GM12878 (cell line): ENCODE measurements at regions not wholly inside any gene's neighbourhood (a gene's known extent, or its start where the extent isn't known, plus 50 kb on each side); places are given as distances from the start of the nearest gene placed in this dataset.

Experiments
- ATAC-seq: fragments of 200-7000 bp; cut with Tn5 transposase; 3 replicates; pipeline ENCODE4 v1.9.1; 2020; ENCODE audit warnings: mild to moderate bottlenecking, moderate library complexity
- BruUV-seq: library from RNA; stranded (reverse); fragments of 400-500 nt; replicated peaks from 2 replicates; lab custom pipeline; 2021; lab: Mats Ljungman, UMichigan
- CTCF ChIA-PET: fragments of 300-600 bp; sonication (Branson Sonifier 250); formaldehyde crosslinking; extraction: SDS; loops from one replicate; lab custom pipeline; 2021; ENCODE audit warnings: inconsistent platforms; lab: Yijun Ruan, JAX
- POLR2A ChIA-PET: fragments of 350-600 bp; formaldehyde crosslinking; extraction: SDS; loops from one replicate; lab custom pipeline; 2021; ENCODE audit warnings: inconsistent platforms; lab: Charles Lee
- RAD21 ChIA-PET: fragments of 300-600 bp; sonication (Branson Sonifier 250); formaldehyde crosslinking; loops from one replicate; lab custom pipeline; 2023; ENCODE audit warnings: antibody characterized with exemption; ENCODE audit not compliant: unreplicated experiment; lab: Charles Lee
- SMC1A ChIA-PET: fragments of 300-600 bp; sonication (Branson Sonifier 250); formaldehyde crosslinking; loops from one replicate; lab custom pipeline; 2023; ENCODE audit not compliant: unreplicated experiment, uncharacterized antibody; lab: Charles Lee
- DNase-seq: peaks from one replicate; pipeline ENCODE4 v3.0.0-alpha.2; 2011; ENCODE audit warnings: low read depth, low spot score
- FAIRE-seq: peaks from 3 replicates; lab custom pipeline; 2011; peaks lifted over from hg19 to GRCh38; lab: Jason Lieb, UNC
- H2AFZ ChIP-seq: 2 replicates; pipeline ENCODE4 v1.6.0; 2011; ENCODE audit warnings: low read depth, low read length, control low read depth; ENCODE audit not compliant: control insufficient read depth
- H3K27ac ChIP-seq: 2 replicates; pipeline ENCODE4 v1.5.1; 2011; ENCODE audit warnings: control low read depth; ENCODE audit not compliant: control insufficient read depth, insufficient read depth
- H3K27me3 ChIP-seq, 2 experiments: replicated peaks in 1 of 2; 2 replicates each; pipeline versions ENCODE4 v1.6.0 to v1.6.1; 2011; ENCODE audit warnings: low read length in 1 of 2; ENCODE audit not compliant: control insufficient read depth in 2 of 2, insufficient read depth in 2 of 2
- H3K36me3 ChIP-seq, 2 experiments: 2 replicates each; pipeline ENCODE4 v1.5.1; 2011; ENCODE audit warnings: low read length in 1 of 2; ENCODE audit not compliant: control insufficient read depth in 2 of 2, insufficient read depth in 2 of 2
- H3K4me1 ChIP-seq: 2 replicates; pipeline ENCODE4 v1.6.1; 2011; ENCODE audit warnings: mild to moderate bottlenecking, low read length, moderate library complexity, mixed read lengths; ENCODE audit not compliant: control insufficient read depth, insufficient read depth
- H3K4me2 ChIP-seq: 2 replicates; pipeline ENCODE4 v1.6.0; 2011; ENCODE audit warnings: control low read depth; ENCODE audit not compliant: control insufficient read depth, insufficient read depth
- H3K4me3 ChIP-seq: fragments of 200-600 bp; sonication (generic); 2 replicates; pipeline ENCODE4 v1.5.1; 2016
- H3K79me2 ChIP-seq: 2 replicates; pipeline ENCODE4 v1.6.0; 2011; ENCODE audit warnings: low read length; ENCODE audit not compliant: control insufficient read depth, insufficient read depth
- H3K9ac ChIP-seq: 2 replicates; pipeline ENCODE4 v1.8.0; 2011; ENCODE audit warnings: low read length, control low read depth, mixed read lengths; ENCODE audit not compliant: control insufficient read depth, insufficient read depth
- H3K9me3 ChIP-seq: replicated peaks from 3 replicates; pipeline ENCODE4 v1.5.1; 2011; ENCODE audit warnings: mild to moderate bottlenecking, low read length; ENCODE audit not compliant: control insufficient read depth, insufficient read depth
- H4K20me1 ChIP-seq: 2 replicates; pipeline ENCODE4 v1.6.0; 2011; ENCODE audit not compliant: control insufficient read depth, insufficient read depth
- ATF3 ChIP-seq: IDR thresholded peaks from 2 replicates; pipeline ENCODE4 v1.6.1; 2011; ENCODE audit warnings: low read depth, mild to moderate bottlenecking, low read length, moderate library complexity, borderline replicate concordance; ENCODE audit errors: extremely low read depth
- ATF7 ChIP-seq: fragments of 450-650 bp; IDR thresholded peaks from 2 replicates; pipeline ENCODE4 v1.6.1; 2016; ENCODE audit warnings: low read depth, mild to moderate bottlenecking
- E4F1 ChIP-seq: fragments of 450-650 bp; IDR thresholded peaks from 2 replicates; pipeline ENCODE4 v1.6.1; 2018; ENCODE audit warnings: borderline replicate concordance, mild to moderate bottlenecking; ENCODE audit not compliant: partially characterized antibody
- ESRRA ChIP-seq: IDR thresholded peaks from 2 replicates; pipeline ENCODE4 v1.6.1; 2012; ENCODE audit warnings: mild to moderate bottlenecking, low read length, improper control_type of control experiment
- MTA2 ChIP-seq: fragments of 450-650 bp; IDR thresholded peaks from 2 replicates; pipeline ENCODE4 v1.6.1; 2016; ENCODE audit warnings: low read depth, mild to moderate bottlenecking, moderate library complexity
- POLR2AphosphoS5 ChIP-seq: IDR thresholded peaks from 2 replicates; pipeline ENCODE4 v1.6.1; 2011; ENCODE audit warnings: mild to moderate bottlenecking, low read length, inconsistent platforms
- TCF3 ChIP-seq: IDR thresholded peaks from 2 replicates; pipeline ENCODE4 v1.6.1; 2012; ENCODE audit warnings: low read depth, mild to moderate bottlenecking, low read length, borderline replicate concordance; ENCODE audit not compliant: insufficient read depth
- ZNF687 ChIP-seq: fragments of 450-650 bp; IDR thresholded peaks from 2 replicates; pipeline ENCODE4 v1.6.1; 2017; ENCODE audit warnings: mild to moderate bottlenecking, moderate library complexity
- WGBS: methylation state at CpG from one replicate; pipeline ENCODE4 v1.1.6; 2016; ENCODE audit warnings: low lambda C conversion rate; ENCODE audit not compliant: insufficient replicate concordance, insufficient coverage; ENCODE audit errors: missing lambda C conversion rate; 5-methylcytosine and 5-hydroxymethylcytosine counted together
- in situ Hi-C: fragments of 300-500 bp; cut with MboI; formaldehyde crosslinking; loops from 9 replicates; pipeline ENCODE4 v1.14.3; 2018; ENCODE audit warnings: mixed read lengths
- intact Hi-C: fragments of 100-400 bp; cut with micrococcal nuclease; formaldehyde crosslinking; loops from one replicate; pipeline ENCODE4 v1.14.2; 2022; ENCODE audit not compliant: unreplicated experiment

DNA sequence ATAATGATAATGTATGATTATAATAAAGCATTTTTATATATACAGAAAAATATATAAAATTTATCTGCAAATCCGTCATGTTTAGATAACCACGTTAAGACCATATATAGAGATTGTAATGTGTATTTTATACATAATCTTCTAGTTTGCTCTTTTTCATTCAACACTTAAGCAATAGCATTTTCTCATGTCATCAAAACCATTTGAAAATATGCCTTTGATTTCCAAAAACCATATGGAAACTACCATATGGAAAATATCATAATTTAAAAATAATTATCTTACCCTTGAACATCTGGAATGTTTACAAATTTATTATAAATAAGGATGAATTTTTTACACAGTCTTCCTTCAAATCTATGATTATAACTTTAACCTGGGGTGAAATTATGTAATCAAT lies 250.4 kb upstream of the NPSR1 start:
- in situ Hi-C loops (no loop called here), intact Hi-C loops (no loop called here)
- no peaks in the 10 kb centered on the region for H3K9me3 ChIP-seq
- no peak overlapping the region for H3K4me2 ChIP-seq
- ChIA-PET POLR2A (no interaction called here), RAD21 (no interaction called here), SMC1A (no interaction called here), CTCF (no interaction called here)
- no TSS peak for BruUV-seq
- TF ChIP-seq ZNF687 (no peak), TCF3 (no peak)
- no peaks in the 10 kb centered on the region for H4K20me1 ChIP-seq
- DNase-seq (no peak), ATAC-seq (no peak), FAIRE-seq (no peak)
- no peaks in the 10 kb centered on the region for H3K36me3 ChIP-seq
- no peak overlapping the region for H3K4me3 ChIP-seq
- H2AFZ ChIP-seq, result no peak overlapping the region
- no peak overlapping the region for H3K9ac ChIP-seq
- no peaks in the 10 kb centered on the region for H3K4me1 ChIP-seq
- H3K27me3 ChIP-seq, result no peaks in the 10 kb centered on the region
- H3K27ac ChIP-seq, result no peak overlapping the region
- 82% methylated on average over 2 of the region's 2 CpGs for WGBS
- H3K79me2 ChIP-seq, result no peaks in the 10 kb centered on the region

DNA sequence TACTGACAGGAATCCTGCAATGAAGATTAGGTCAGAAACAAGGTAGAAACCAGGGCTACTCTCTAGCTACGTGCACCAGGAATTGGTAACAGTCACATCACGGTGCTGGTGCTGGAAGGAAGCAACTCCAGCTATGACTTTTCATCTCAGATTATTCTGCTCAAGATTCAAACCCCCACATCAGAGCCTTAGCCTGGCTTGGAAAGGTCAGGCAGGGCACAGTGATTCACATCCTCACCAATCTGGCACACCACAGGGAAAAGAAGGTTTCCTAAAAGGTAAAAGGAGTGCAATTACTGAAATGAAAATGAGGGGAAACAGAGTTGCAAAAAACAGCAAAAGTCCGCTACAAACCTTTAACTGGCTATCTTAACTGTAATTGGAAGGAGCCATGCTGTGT lies 240.2 kb upstream of the NPSR1 start:
- no peaks in the 10 kb centered on the region for H3K79me2 ChIP-seq
- ChIA-PET RAD21 (no interaction called here), SMC1A (no interaction called here), POLR2A (no interaction called here), CTCF (interaction anchor here (0.7 kb wide), 1 partner anchor 97 kb away, joined by 4 read pairs; no protein-coding TSS in a partner anchor)
- WGBS, result 0% methylated on average over 3 of the region's 3 CpGs
- no peak overlapping the region for H3K4me3 ChIP-seq
- no peak for FAIRE-seq
- no peaks in the 10 kb centered on the region for H3K36me3 ChIP-seq
- no peaks in the 10 kb centered on the region for H3K27me3 ChIP-seq
- H3K4me2 ChIP-seq, result no peak overlapping the region
- no peak for ATAC-seq
- in situ Hi-C loops, result no loop called here
- no peaks in the 10 kb centered on the region for H3K9me3 ChIP-seq
- no peak overlapping the region for H3K9ac ChIP-seq
- no peaks in the 10 kb centered on the region for H3K4me1 ChIP-seq
- no peak for DNase-seq
- intact Hi-C loops, result no loop called here
- H4K20me1 ChIP-seq, result no peaks in the 10 kb centered on the region
- no peak overlapping the region for H2AFZ ChIP-seq
- no peak overlapping the region for H3K27ac ChIP-seq
- BruUV-seq, result no TSS peak
- no peak for TF ChIP-seq ESRRA
- TF ChIP-seq POLR2AphosphoS5, result no peak
- no peak for TF ChIP-seq MTA2
- TF ChIP-seq E4F1, result no peak
- no peak for TF ChIP-seq ATF7
- no peak for TF ChIP-seq ATF3
